Heart left ventricle (tissue), 13 donors: ENCODE measurements at regions not wholly inside any gene's neighbourhood (a gene's known extent, or its start where the extent isn't known, plus 50 kb on each side); places are given as distances from the start of the nearest gene placed in this dataset.

ENCODE experiments used
- POLR2A ChIP-seq, 2 donors: fragments of 450-650 bp; IDR thresholded peaks; one replicate each; pipeline ENCODE4 v1.6.1; 2017; ENCODE audit warnings: antibody characterized with exemption in 2 of 2, mild to moderate bottlenecking in 2 of 2, moderate library complexity in 2 of 2
- TF ChIP-seq, protein P1 (sequence below), 12 donors: fragments of 200-600 bp; sonication (generic) in 4 of 12; IDR thresholded peaks; one replicate each; pipeline versions ENCODE4 v1.5.0 to v1.8.0; 2018 to 2022; ENCODE audit warnings: antibody characterized with exemption in 12 of 12, mild to moderate bottlenecking in 5 of 12
- donor health status: ischemic (EF 13 %, LVEDD 7.1; RV severe dilation, severe dysfunction).
- donor health status: DM: no; HTN: yes; CAD: no.
- donor health status: DM: no; HTN: no; CAD: no.
- donor health status: ischemic (EF 25% LVEDD 6.9; RV normal size, moderate dysfunction).
- donor health status: ischemic (EF 25% LVEDD 5.7; RV mildly dilated, moderate dysfunction).
- donor health status: ischemic (EF 35%, LVEDD 5.7; RV mildly dilated, moderate dysfunction).
- donor health status: nonischemic (EF 11% LVEDD 7.7; RV severe dilation, severe dysfunction).
- donor health status: DM: yes; HTN: yes; CAD: no.
- donor health status: PGD.
- donor health status: ischemic (EF 29% LVEDD 5.4; RV normal size, mild dysfunction).
- donor health status: nonischemic (EF 23%, LVEDD 6.1; RV moderate dilation, normal function).

- TF ChIP-seq, protein P1, sequence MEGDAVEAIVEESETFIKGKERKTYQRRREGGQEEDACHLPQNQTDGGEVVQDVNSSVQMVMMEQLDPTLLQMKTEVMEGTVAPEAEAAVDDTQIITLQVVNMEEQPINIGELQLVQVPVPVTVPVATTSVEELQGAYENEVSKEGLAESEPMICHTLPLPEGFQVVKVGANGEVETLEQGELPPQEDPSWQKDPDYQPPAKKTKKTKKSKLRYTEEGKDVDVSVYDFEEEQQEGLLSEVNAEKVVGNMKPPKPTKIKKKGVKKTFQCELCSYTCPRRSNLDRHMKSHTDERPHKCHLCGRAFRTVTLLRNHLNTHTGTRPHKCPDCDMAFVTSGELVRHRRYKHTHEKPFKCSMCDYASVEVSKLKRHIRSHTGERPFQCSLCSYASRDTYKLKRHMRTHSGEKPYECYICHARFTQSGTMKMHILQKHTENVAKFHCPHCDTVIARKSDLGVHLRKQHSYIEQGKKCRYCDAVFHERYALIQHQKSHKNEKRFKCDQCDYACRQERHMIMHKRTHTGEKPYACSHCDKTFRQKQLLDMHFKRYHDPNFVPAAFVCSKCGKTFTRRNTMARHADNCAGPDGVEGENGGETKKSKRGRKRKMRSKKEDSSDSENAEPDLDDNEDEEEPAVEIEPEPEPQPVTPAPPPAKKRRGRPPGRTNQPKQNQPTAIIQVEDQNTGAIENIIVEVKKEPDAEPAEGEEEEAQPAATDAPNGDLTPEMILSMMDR (IDR thresholded peaks at IDR 0.05): no peak
- no peak for TF ChIP-seq POLR2A (IDR thresholded peaks at IDR 0.05)
Observed at GRCh38 chr11:42075180-42075579, 615.7 kb upstream of the LRRC4C start.
